Trophoblast cell (in vitro differentiated cells and primary cell): ENCODE measurements at regions not wholly inside any gene's neighbourhood (a gene's known extent, or its start where the extent isn't known, plus 50 kb on each side); places are given as distances from the start of the nearest gene placed in this dataset.
A peak's percentile ranks its signal among the peaks of the same experiment; 100 is the strongest.

Experiments
- DNase-seq, 2 donors: peaks; one replicate each; pipeline ENCODE4 v3.0.0-alpha.2; 2016
- H2AFZ ChIP-seq: 2 replicates; pipeline ENCODE4 v1.6.1; 2013; ENCODE audit warnings: low read length, moderate library complexity, mild to moderate bottlenecking; ENCODE audit not compliant: insufficient read depth, poor library complexity
- H2AK5ac ChIP-seq: 2 replicates; pipeline ENCODE4 v1.6.1; 2013; ENCODE audit warnings: mild to moderate bottlenecking, low read length
- H2BK120ac ChIP-seq: 2 replicates; pipeline ENCODE4 v1.6.1; 2013; ENCODE audit warnings: low read length, mild to moderate bottlenecking, moderate library complexity; ENCODE audit not compliant: insufficient read depth, poor library complexity
- H2BK12ac ChIP-seq: 2 replicates; pipeline ENCODE4 v1.6.1; 2013; ENCODE audit warnings: mild to moderate bottlenecking, low read length, moderate library complexity
- H2BK5ac ChIP-seq: 2 replicates; pipeline ENCODE4 v1.6.1; 2013; ENCODE audit warnings: low read length, low read depth, moderate library complexity, mild to moderate bottlenecking; ENCODE audit not compliant: poor library complexity
- H3K14ac ChIP-seq: 2 replicates; pipeline ENCODE4 v1.6.1; 2013; ENCODE audit warnings: mild to moderate bottlenecking, low read length
- H3K18ac ChIP-seq: 2 replicates; pipeline ENCODE4 v1.6.1; 2013; ENCODE audit warnings: mild to moderate bottlenecking, low read length
- H3K23ac ChIP-seq: 2 replicates; pipeline ENCODE4 v1.6.1; 2013; ENCODE audit warnings: low read length
- H3K27ac ChIP-seq: 2 replicates; pipeline ENCODE4 v1.5.1; 2013; ENCODE audit warnings: low read depth, mild to moderate bottlenecking, inconsistent platforms, low read length, moderate library complexity
- H3K27me3 ChIP-seq: 2 replicates; pipeline ENCODE4 v1.6.1; 2013; ENCODE audit warnings: inconsistent platforms, mild to moderate bottlenecking, low read length, moderate library complexity; ENCODE audit not compliant: insufficient read depth
- H3K36me3 ChIP-seq, 2 experiments: 1 replicate in 1 of 2; 2 replicates in 1 of 2; pipeline ENCODE4 v1.6.1; 2013; ENCODE audit warnings: low read length in 2 of 2, mild to moderate bottlenecking in 2 of 2, moderate library complexity in 1 of 2; ENCODE audit not compliant: insufficient read depth in 2 of 2, control insufficient read depth in 1 of 2
- H3K4ac ChIP-seq: 2 replicates; pipeline ENCODE4 v1.6.1; 2013; ENCODE audit warnings: low read depth, mild to moderate bottlenecking, low read length, moderate library complexity
- H3K4me1 ChIP-seq, 2 experiments: 1 replicate in 1 of 2; 2 replicates in 1 of 2; pipeline ENCODE4 v1.6.1; 2013; ENCODE audit warnings: low read length in 2 of 2, mild to moderate bottlenecking in 2 of 2, moderate library complexity in 1 of 2; ENCODE audit not compliant: insufficient read depth in 2 of 2, control insufficient read depth in 1 of 2
- H3K4me2 ChIP-seq: 2 replicates; pipeline ENCODE4 v1.6.1; 2013; ENCODE audit warnings: inconsistent platforms, mild to moderate bottlenecking, low read length, moderate library complexity
- H3K4me3 ChIP-seq: 2 replicates; pipeline ENCODE4 v1.5.1; 2013; ENCODE audit warnings: mild to moderate bottlenecking, low read depth, low read length, inconsistent platforms
- H3K79me1 ChIP-seq: one replicate; pipeline ENCODE4 v1.6.1; 2013; ENCODE audit warnings: low read length
- H3K79me2 ChIP-seq: 2 replicates; pipeline ENCODE4 v1.6.1; 2013; ENCODE audit warnings: low read length, mild to moderate bottlenecking; ENCODE audit not compliant: control insufficient read depth, insufficient read depth, poor library complexity
- H3K9ac ChIP-seq: 2 replicates; pipeline ENCODE4 v1.6.1; 2013; ENCODE audit warnings: mild to moderate bottlenecking, low read length
- H3K9me3 ChIP-seq: 2 replicates; pipeline ENCODE4 v1.6.1; 2013; ENCODE audit warnings: low read depth, mild to moderate bottlenecking, control low read depth, inconsistent platforms, low read length; ENCODE audit not compliant: insufficient read depth
- H4K12ac ChIP-seq: 2 replicates; pipeline ENCODE4 v1.6.1; 2013; ENCODE audit warnings: low read depth, mild to moderate bottlenecking, low read length, moderate library complexity
- H4K8ac ChIP-seq: 2 replicates; pipeline ENCODE4 v1.6.1; 2013; ENCODE audit warnings: low read depth, mild to moderate bottlenecking, low read length, moderate library complexity
- H4K91ac ChIP-seq: one replicate; pipeline ENCODE4 v1.6.1; 2013; ENCODE audit warnings: low read depth, mild to moderate bottlenecking, low read length, moderate library complexity
- WGBS: extraction: QIAGEN DNeasy Blood & Tissue Kit; methylation state at CpG from one replicate; pipeline ENCODE4 v1.1.7; 2013; ENCODE audit warnings: missing lambda C conversion rate; ENCODE audit not compliant: insufficient read length, insufficient coverage; ENCODE audit errors: extremely low coverage; 5-methylcytosine and 5-hydroxymethylcytosine counted together

DNA sequence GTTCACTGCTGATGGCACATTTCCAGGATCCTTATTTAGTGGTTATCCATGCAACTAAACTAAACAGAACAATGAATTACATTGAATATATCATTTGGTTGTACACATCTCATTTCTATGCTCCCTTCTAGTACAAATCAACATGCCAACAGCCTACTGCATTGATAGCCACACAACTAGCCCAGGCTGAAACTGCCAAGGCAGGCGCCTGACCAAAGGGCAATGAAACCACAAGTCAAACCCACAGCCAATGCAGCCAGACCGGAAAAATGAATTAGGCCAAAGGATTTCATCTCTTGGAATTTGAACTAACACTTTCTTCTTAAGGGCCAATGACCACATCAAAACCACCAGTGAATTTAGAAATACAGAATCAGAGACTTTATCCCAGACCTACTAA lies 196.4 kb downstream of the NOL4 start:
- no peak overlapping the region for H3K27ac ChIP-seq
- H2AK5ac ChIP-seq, result no peak overlapping the region
- H3K9me3 ChIP-seq, result no peaks in the 10 kb centered on the region
- no peaks in the 10 kb centered on the region for H3K36me3 ChIP-seq
- H3K79me2 ChIP-seq, result no peaks in the 10 kb centered on the region
- no peaks in the 10 kb centered on the region for H3K4me1 ChIP-seq
- H2BK5ac ChIP-seq, result no peak overlapping the region
- no peak overlapping the region for H3K14ac ChIP-seq
- H3K4me3 ChIP-seq, result no peak overlapping the region
- no peak for DNase-seq
- no peak overlapping the region for H2BK12ac ChIP-seq
- no peaks in the 10 kb centered on the region for H3K27me3 ChIP-seq
- no CpG with 5 or more reads among the region's 2 CpGs for WGBS
- no peak overlapping the region for H4K12ac ChIP-seq
- H3K4ac ChIP-seq, result no peak overlapping the region
- no peak overlapping the region for H3K23ac ChIP-seq
- H2BK120ac ChIP-seq, result no peak overlapping the region
- no peak overlapping the region for H4K91ac ChIP-seq
- no peaks in the 10 kb centered on the region for H3K79me1 ChIP-seq
- no peak overlapping the region for H4K8ac ChIP-seq
- H3K18ac ChIP-seq, result no peak overlapping the region
- H2AFZ ChIP-seq, result no peak overlapping the region
- no peak overlapping the region for H3K9ac ChIP-seq
- H3K4me2 ChIP-seq, result no peak overlapping the region

DNA sequence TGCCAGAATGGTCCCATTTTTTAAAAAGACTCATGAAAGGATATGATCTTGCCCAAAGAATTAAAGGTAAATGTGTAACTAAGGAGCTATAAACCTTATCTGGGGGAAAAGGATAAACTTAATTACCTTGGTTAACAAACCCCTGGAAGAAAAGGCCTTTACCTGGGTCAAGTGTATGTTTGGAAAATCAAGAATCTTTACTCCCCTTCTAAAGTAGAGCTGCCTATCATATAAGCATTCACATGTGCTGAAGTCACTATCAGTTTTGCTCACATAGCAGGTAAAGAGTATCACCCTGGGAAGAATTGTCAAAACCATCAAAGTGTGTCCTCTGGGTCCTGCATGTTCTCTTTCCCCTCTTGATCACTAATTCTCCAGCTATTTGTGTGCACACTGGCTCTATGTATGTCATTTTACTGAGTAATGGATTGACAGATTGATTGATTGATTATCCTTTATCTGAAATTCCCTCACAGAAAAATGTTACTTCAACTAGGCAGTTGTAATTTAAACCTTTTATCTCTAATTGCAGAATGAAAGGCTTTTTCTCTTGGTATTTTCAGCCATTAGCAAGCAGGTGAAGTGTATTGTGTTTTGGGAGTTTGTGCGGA lies 199.4 kb downstream of the NOL4 start:
- H3K27me3 ChIP-seq, result no peaks in the 10 kb centered on the region
- H2AK5ac ChIP-seq, result no peak overlapping the region
- H3K79me2 ChIP-seq, result no peaks in the 10 kb centered on the region
- WGBS, result no CpG with 5 or more reads among the region's 1 CpG
- no peak overlapping the region for H4K8ac ChIP-seq
- no peaks in the 10 kb centered on the region for H3K79me1 ChIP-seq
- H3K4ac ChIP-seq, result no peak overlapping the region
- no peak overlapping the region for H3K18ac ChIP-seq
- no peak overlapping the region for H3K4me3 ChIP-seq
- H3K14ac ChIP-seq, result no peak overlapping the region
- no peak overlapping the region for H3K23ac ChIP-seq
- no peak for DNase-seq
- no peak overlapping the region for H2BK12ac ChIP-seq
- H3K27ac ChIP-seq, result no peak overlapping the region
- H3K9ac ChIP-seq, result no peak overlapping the region
- no peak overlapping the region for H2BK120ac ChIP-seq
- no peak overlapping the region for H4K91ac ChIP-seq
- no peak overlapping the region for H2AFZ ChIP-seq
- no peaks in the 10 kb centered on the region for H3K36me3 ChIP-seq
- no peak overlapping the region for H3K4me2 ChIP-seq
- no peaks in the 10 kb centered on the region for H3K9me3 ChIP-seq
- H3K4me1 ChIP-seq, result no peaks in the 10 kb centered on the region
- H4K12ac ChIP-seq, result no peak overlapping the region
- no peak overlapping the region for H2BK5ac ChIP-seq

DNA sequence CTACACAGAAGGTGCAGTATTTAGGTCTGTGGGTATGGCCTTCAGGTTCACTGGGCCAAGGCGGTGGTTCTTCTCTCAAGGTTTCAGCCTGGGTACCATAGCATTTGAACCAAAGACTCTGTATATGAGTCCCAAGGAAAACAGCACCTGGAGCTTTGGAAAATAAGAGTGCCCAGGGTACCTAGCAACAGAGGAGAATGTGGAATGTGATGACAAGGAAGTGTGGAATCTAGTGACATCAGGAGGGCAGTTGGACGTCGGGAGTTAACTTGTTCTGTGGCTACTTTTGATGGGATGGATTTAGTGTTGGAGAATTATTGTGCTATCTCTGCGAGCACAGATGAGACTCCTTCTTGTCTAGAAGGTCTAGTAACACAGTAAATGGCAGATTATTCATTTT lies 201.2 kb downstream of the NOL4 start:
- Histone ChIP-seq H4K91ac (no peak overlapping the region), H3K9ac (no peak overlapping the region), H2AK5ac (no peak overlapping the region), H2BK12ac (no peak overlapping the region), H3K18ac (no peak overlapping the region), H4K12ac (no peak overlapping the region), H3K23ac (no peak overlapping the region), H3K4ac (no peak overlapping the region), H3K27ac (no peak overlapping the region), H3K79me2 (no peaks in the 10 kb centered on the region), H3K4me1 (no peaks in the 10 kb centered on the region), H2BK120ac (no peak overlapping the region), H2BK5ac (no peak overlapping the region), H3K9me3 (no peaks in the 10 kb centered on the region), H3K4me3 (no peak overlapping the region), H3K36me3 (no peaks in the 10 kb centered on the region), H3K14ac (no peak overlapping the region), H3K27me3 (no peaks in the 10 kb centered on the region), H2AFZ (no peak overlapping the region), H3K4me2 (no peak overlapping the region), H3K79me1 (no peaks in the 10 kb centered on the region), H4K8ac (no peak overlapping the region)
- no CpG with 5 or more reads among the region's 4 CpGs for WGBS
- peak; percentile 14 to 60 for DNase-seq

DNA sequence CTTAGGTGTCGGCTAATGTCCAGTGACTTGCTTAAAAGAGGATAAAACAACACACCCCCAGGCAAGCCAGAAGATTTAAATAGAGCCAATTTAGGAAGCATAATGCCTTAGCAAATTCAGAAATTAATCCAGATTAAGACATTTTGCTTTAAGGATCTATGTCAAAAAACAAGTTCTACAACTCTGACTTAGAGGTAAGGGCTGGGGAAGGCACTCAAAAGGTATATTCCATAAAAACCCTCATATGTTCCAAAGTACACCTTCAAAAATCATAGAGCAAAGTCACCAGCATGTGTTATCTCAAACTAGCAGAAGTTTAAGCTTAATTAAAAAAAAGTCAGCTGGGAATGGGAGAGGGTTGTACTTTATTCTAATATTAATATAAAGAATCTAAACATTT lies 206.4 kb downstream of the NOL4 start:
- Histone ChIP-seq H3K9ac (no peak overlapping the region), H3K36me3 (no peaks in the 10 kb centered on the region), H2BK5ac (no peak overlapping the region), H3K79me1 (no peaks in the 10 kb centered on the region), H3K14ac (no peak overlapping the region), H3K23ac (no peak overlapping the region), H2BK120ac (no peak overlapping the region), H3K9me3 (no peaks in the 10 kb centered on the region), H3K4ac (no peak overlapping the region), H4K8ac (no peak overlapping the region), H2BK12ac (no peak overlapping the region), H3K27ac (no peak overlapping the region), H3K4me3 (no peak overlapping the region), H2AK5ac (no peak overlapping the region), H3K4me1 (no peaks in the 10 kb centered on the region), H4K12ac (no peak overlapping the region), H3K27me3 (no peaks in the 10 kb centered on the region), H4K91ac (no peak overlapping the region), H3K79me2 (no peaks in the 10 kb centered on the region), H2AFZ (no peak overlapping the region), H3K18ac (no peak overlapping the region), H3K4me2 (no peak overlapping the region)
- no CpG with 5 or more reads among the region's 1 CpG for WGBS
- no peak for DNase-seq
